NCI-H146 treated with DMSO at 0.1 percent for 48 hours (cell line): ENCODE measurements at regions not wholly inside any gene's neighbourhood (a gene's known extent, or its start where the extent isn't known, plus 50 kb on each side); places are given as distances from the start of the nearest gene placed in this dataset.
"Not testable (repeated sequence)": the region's sequence is repeated elsewhere in the genome, so short reads cannot be mapped to it uniquely, and the experiment has no call there.

Experiments used
- DNase-seq: peaks from one replicate; lab custom pipeline; 2025; ENCODE audit not compliant: unreplicated experiment; lab: John Stamatoyannopoulos, UW

GRCh38 chr6:28794175-28795002 is 129.4 kb downstream of the TRIM27 start:
- no peak for DNase-seq

- DNase-seq: not testable (repeated sequence)
Observed at GRCh38 chr6:28800647-28801046, 123.1 kb downstream of the TRIM27 start.

- DNase-seq: no peak
Observed at GRCh38 chr6:28802417-28803336, 121.1 kb downstream of the TRIM27 start.

- DNase-seq: no peak
Observed at GRCh38 chr6:28803337-28803709, 120.5 kb downstream of the TRIM27 start.

- peak; percentile 16 for DNase-seq
Observed at GRCh38 chr6:28807682-28808280, 116.0 kb downstream of the TRIM27 start.

- no peak for DNase-seq
Observed at GRCh38 chr6:28808383-28808782, 115.4 kb downstream of the TRIM27 start.

- DNase-seq: no peak
Observed at GRCh38 chr6:28809947-28810658, 113.7 kb downstream of the TRIM27 start.

GRCh38 chr6:28810659-28811053 is 113.1 kb downstream of the TRIM27 start:
- no peak for DNase-seq

- no peak for DNase-seq
Observed at GRCh38 chr6:28811873-28812272, 111.9 kb downstream of the TRIM27 start.

GRCh38 chr6:28812778-28813569 is 110.8 kb downstream of the TRIM27 start:
- no peak for DNase-seq

- DNase-seq: no peak
Observed at GRCh38 chr6:28814032-28814976, 109.5 kb downstream of the TRIM27 start.

GRCh38 chr6:28816339-28816908 is 107.4 kb downstream of the TRIM27 start:
- no peak for DNase-seq

- DNase-seq: peak; percentile 18
Observed at GRCh38 chr6:28816909-28817807, 106.6 kb downstream of the TRIM27 start.

GRCh38 chr6:28817808-28818145 is 106.0 kb downstream of the TRIM27 start:
- no peak for DNase-seq

GRCh38 chr6:28824793-28825731 is 98.7 kb downstream of the TRIM27 start:
- no peak for DNase-seq

GRCh38 chr6:28825732-28826293 is 98.0 kb downstream of the TRIM27 start:
- no peak for DNase-seq
